ENCODE measurements at regions not wholly inside any gene's neighbourhood (a gene's known extent, or its start where the extent isn't known, plus 50 kb on each side); places are given as distances from the start of the nearest gene placed in this dataset.

DNA sequence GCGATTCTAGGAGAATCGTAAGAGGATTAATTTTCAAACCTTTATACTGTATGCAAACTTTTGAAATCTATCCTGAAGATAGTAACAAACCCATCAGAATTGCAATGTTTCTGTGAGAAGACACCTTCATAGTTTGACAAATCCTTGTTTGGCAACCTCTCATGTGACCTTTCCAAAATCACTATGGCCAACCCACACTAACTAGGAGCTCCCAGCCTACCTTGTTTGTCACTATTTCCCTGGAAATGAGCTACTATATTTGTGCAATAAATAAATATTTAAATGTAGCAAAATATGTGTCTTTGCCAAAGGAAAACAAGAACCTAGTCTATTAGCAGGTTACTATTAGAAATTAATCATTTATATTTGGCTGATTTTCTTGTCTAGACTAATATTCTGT lies 173.7 kb downstream of the PPP1R2C start:
- ATAC-seq = no peak
- ChIA-PET POLR2A (no interaction called here), CTCF (no interaction called here)
- Mint-ChIP-seq H3K27me3 (ENCODE audit: low read depth) (no peaks in the 10 kb centered on the region), H3K4me3 (no peak overlapping the region), H3K36me3 (no peaks in the 10 kb centered on the region), H3K27ac (no peak overlapping the region), H3K4me1 (peaks cover 4% of the 10 kb centered on the region; the same call in 1 of the 2 replicates), H3K9me3 (no peaks in the 10 kb centered on the region)
- DNase-seq (ENCODE audit: low spot score) = no peak
- TF ChIP-seq, protein P1, sequence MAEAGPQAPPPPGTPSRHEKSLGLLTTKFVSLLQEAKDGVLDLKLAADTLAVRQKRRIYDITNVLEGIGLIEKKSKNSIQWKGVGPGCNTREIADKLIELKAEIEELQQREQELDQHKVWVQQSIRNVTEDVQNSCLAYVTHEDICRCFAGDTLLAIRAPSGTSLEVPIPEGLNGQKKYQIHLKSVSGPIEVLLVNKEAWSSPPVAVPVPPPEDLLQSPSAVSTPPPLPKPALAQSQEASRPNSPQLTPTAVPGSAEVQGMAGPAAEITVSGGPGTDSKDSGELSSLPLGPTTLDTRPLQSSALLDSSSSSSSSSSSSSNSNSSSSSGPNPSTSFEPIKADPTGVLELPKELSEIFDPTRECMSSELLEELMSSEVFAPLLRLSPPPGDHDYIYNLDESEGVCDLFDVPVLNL (CRISPR knock-in tag; IDR thresholded peaks at IDR 0.05; ENCODE audit: borderline replicate concordance, low read depth) = no peak
- TF ChIP-seq ZNF219 (CRISPR knock-in tag; IDR thresholded peaks at IDR 0.05; ENCODE audit: borderline replicate concordance) (no peak), JUN (CRISPR knock-in tag; IDR thresholded peaks at IDR 0.05) (no peak)
- TF ChIP-seq, protein P2, sequence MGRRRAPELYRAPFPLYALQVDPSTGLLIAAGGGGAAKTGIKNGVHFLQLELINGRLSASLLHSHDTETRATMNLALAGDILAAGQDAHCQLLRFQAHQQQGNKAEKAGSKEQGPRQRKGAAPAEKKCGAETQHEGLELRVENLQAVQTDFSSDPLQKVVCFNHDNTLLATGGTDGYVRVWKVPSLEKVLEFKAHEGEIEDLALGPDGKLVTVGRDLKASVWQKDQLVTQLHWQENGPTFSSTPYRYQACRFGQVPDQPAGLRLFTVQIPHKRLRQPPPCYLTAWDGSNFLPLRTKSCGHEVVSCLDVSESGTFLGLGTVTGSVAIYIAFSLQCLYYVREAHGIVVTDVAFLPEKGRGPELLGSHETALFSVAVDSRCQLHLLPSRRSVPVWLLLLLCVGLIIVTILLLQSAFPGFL (CRISPR knock-in tag; IDR thresholded peaks at IDR 0.05; ENCODE audit: borderline replicate concordance) = no peak
- TF ChIP-seq, protein P3, sequence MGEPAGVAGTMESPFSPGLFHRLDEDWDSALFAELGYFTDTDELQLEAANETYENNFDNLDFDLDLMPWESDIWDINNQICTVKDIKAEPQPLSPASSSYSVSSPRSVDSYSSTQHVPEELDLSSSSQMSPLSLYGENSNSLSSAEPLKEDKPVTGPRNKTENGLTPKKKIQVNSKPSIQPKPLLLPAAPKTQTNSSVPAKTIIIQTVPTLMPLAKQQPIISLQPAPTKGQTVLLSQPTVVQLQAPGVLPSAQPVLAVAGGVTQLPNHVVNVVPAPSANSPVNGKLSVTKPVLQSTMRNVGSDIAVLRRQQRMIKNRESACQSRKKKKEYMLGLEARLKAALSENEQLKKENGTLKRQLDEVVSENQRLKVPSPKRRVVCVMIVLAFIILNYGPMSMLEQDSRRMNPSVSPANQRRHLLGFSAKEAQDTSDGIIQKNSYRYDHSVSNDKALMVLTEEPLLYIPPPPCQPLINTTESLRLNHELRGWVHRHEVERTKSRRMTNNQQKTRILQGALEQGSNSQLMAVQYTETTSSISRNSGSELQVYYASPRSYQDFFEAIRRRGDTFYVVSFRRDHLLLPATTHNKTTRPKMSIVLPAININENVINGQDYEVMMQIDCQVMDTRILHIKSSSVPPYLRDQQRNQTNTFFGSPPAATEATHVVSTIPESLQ (CRISPR knock-in tag; IDR thresholded peaks at IDR 0.05) = no peak

DNA sequence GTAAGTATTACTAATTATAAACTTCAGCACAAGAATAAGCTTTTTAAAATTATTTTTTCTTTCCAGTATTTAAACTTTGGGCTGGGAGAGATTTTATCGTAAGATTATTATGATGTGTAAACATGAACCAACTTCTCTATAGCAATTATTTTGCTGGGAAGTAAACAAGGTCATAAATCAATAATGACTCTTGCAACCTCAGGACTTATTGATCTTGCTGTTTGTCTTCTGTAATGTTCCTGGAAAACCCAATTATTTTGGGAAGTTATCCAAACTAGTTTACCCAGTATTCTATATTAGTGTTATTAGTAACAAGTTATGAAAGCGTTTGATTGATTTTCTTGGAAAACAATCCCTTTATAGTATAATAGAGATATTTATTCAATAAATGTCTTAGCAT lies 174.9 kb downstream of the PPP1R2C start:
- Mint-ChIP-seq H3K4me1 (peaks cover 4% of the 10 kb centered on the region; the same call in 1 of the 2 replicates), H3K9me3 (no peaks in the 10 kb centered on the region), H3K36me3 (no peaks in the 10 kb centered on the region), H3K27ac (no peak overlapping the region), H3K27me3 (ENCODE audit: low read depth) (no peaks in the 10 kb centered on the region), H3K4me3 (no peak overlapping the region)
- POLR2A ChIA-PET = no interaction called here
- DNase-seq (ENCODE audit: low spot score) (no peak), ATAC-seq (no peak)
- CTCF ChIA-PET = no interaction called here
- no peak for TF ChIP-seq FOXK1 (CRISPR knock-in tag; IDR thresholded peaks at IDR 0.05)
- TF ChIP-seq, protein P3 (CRISPR knock-in tag; IDR thresholded peaks at IDR 0.05) = no peak
- TF ChIP-seq, protein P4, sequence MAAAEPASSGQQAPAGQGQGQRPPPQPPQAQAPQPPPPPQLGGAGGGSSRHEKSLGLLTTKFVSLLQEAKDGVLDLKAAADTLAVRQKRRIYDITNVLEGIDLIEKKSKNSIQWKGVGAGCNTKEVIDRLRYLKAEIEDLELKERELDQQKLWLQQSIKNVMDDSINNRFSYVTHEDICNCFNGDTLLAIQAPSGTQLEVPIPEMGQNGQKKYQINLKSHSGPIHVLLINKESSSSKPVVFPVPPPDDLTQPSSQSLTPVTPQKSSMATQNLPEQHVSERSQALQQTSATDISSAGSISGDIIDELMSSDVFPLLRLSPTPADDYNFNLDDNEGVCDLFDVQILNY (CRISPR knock-in tag; IDR thresholded peaks at IDR 0.05) = no peak
- no peak for TF ChIP-seq KAT7 (CRISPR knock-in tag; IDR thresholded peaks at IDR 0.05; ENCODE audit: borderline replicate concordance)
- TF ChIP-seq TP53 (CRISPR knock-in tag; IDR thresholded peaks at IDR 0.05) = no peak
- TF ChIP-seq ZNF423 (CRISPR knock-in tag; IDR thresholded peaks at IDR 0.05) = no peak
- TF ChIP-seq, protein P5, sequence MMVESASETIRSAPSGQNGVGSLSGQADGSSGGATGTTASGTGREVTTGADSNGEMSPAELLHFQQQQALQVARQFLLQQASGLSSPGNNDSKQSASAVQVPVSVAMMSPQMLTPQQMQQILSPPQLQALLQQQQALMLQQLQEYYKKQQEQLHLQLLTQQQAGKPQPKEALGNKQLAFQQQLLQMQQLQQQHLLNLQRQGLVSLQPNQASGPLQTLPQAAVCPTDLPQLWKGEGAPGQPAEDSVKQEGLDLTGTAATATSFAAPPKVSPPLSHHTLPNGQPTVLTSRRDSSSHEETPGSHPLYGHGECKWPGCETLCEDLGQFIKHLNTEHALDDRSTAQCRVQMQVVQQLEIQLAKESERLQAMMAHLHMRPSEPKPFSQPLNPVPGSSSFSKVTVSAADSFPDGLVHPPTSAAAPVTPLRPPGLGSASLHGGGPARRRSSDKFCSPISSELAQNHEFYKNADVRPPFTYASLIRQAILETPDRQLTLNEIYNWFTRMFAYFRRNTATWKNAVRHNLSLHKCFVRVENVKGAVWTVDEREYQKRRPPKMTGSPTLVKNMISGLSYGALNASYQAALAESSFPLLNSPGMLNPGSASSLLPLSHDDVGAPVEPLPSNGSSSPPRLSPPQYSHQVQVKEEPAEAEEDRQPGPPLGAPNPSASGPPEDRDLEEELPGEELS (CRISPR knock-in tag; IDR thresholded peaks at IDR 0.05) = no peak
- TF ChIP-seq ZNF317 (CRISPR knock-in tag; IDR thresholded peaks at IDR 0.05; ENCODE audit: borderline replicate concordance, low read depth) = no peak
- TF ChIP-seq, protein P6, sequence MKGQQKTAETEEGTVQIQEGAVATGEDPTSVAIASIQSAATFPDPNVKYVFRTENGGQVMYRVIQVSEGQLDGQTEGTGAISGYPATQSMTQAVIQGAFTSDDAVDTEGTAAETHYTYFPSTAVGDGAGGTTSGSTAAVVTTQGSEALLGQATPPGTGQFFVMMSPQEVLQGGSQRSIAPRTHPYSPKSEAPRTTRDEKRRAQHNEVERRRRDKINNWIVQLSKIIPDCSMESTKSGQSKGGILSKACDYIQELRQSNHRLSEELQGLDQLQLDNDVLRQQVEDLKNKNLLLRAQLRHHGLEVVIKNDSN (CRISPR knock-in tag; IDR thresholded peaks at IDR 0.05) = no peak
- no peak for TF ChIP-seq ELF4 (CRISPR knock-in tag; IDR thresholded peaks at IDR 0.05; ENCODE audit: low read depth)
- no peak for TF ChIP-seq ZNF232 (CRISPR knock-in tag; IDR thresholded peaks at IDR 0.05)
- TF ChIP-seq HMGA2 (CRISPR knock-in tag; IDR thresholded peaks at IDR 0.05) = no peak
- no peak for TF ChIP-seq ZNF121 (CRISPR knock-in tag; IDR thresholded peaks at IDR 0.05)
- no peak for TF ChIP-seq NR3C1 (CRISPR knock-in tag; conservative IDR thresholded peaks at IDR 0.05; ENCODE audit: low read depth)
- TF ChIP-seq, protein P7, sequence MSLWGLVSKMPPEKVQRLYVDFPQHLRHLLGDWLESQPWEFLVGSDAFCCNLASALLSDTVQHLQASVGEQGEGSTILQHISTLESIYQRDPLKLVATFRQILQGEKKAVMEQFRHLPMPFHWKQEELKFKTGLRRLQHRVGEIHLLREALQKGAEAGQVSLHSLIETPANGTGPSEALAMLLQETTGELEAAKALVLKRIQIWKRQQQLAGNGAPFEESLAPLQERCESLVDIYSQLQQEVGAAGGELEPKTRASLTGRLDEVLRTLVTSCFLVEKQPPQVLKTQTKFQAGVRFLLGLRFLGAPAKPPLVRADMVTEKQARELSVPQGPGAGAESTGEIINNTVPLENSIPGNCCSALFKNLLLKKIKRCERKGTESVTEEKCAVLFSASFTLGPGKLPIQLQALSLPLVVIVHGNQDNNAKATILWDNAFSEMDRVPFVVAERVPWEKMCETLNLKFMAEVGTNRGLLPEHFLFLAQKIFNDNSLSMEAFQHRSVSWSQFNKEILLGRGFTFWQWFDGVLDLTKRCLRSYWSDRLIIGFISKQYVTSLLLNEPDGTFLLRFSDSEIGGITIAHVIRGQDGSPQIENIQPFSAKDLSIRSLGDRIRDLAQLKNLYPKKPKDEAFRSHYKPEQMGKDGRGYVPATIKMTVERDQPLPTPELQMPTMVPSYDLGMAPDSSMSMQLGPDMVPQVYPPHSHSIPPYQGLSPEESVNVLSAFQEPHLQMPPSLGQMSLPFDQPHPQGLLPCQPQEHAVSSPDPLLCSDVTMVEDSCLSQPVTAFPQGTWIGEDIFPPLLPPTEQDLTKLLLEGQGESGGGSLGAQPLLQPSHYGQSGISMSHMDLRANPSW (CRISPR knock-in tag; conservative IDR thresholded peaks at IDR 0.05; ENCODE audit: low read depth) = no peak

Data from WTC11 (cell line).